Suppressor macrophage treated with lipopolysaccharide for 4 hours (primary cell): ENCODE measurements at regions not wholly inside any gene's neighbourhood (a gene's known extent, or its start where the extent isn't known, plus 50 kb on each side); places are given as distances from the start of the nearest gene placed in this dataset.

Source experiments
- DNase-seq: peaks from one replicate; pipeline ENCODE4 v3.0.0-alpha.2; 2020

- DNase-seq = no peak
Measured at GRCh38 chr12:59196989-59197388, 276.7 kb upstream of the LRIG3 start.

DNA sequence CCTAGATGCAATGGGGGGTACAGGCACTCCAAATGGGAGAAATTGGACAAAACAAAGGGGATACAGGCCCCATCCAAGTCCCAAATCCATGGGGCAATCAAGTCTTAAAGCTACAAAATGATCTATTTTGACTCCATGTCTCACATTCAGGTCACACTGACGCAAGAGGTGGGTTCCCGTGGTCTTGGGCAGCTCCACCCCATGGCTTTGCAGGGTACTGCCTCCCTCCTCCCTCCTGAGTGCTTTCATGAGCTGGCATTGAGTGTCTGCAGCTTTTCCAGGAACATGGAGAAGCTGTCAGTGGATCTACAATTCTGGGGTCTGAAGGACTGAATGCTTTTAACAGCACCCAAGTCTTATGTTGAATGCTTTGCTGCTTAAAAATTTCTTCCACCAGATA, 274.5 kb upstream of the LRIG3 start:
- no peak for DNase-seq

DNA sequence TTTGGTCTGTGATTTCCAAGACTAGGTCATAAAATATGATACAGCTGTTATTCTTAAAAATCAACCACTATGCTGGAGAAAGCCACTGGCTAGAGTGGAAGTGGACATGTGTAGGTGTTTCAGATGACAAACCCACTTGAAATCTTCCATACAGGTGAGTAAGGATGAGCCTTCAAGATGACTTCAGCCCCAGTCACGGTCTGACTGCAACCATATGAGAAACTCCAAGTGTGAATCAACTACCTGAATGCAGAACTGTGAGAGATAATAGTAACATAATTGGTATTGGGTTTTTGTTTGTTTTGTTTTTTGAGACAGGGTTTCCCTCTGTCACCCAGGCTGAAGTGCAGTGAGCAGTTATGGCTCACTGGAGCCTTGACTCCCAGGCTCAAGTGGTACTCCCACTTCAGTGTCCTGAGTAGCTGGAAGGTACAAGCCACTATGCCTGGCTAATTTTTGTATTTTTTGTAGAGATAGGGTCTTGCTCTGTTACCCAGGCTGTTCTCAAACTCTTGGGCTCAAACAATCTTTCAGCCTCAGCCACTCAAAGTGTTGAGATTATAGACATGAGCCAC, 273.3 kb upstream of the LRIG3 start:
- no peak for DNase-seq

- no peak for DNase-seq
Measured at GRCh38 chr12:59191372-59191771, 271.1 kb upstream of the LRIG3 start.

DNA sequence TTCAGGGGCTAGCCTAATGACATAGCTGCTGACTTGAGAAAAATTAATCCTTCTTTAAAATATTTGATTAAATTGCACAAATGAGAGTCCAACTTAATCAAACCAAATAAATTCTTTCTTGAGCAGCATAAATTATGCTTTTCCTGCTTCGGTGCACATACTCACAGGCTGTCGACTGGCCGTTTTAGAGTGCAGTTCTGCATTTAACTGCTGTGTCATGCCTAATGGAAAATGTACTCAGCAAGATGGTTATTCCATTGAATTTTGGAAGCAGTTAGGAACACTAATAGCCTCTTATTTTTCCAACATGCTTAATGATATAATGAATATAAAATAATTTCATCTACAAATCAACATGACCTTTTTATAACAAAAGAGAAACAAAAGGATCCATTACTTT, 266.1 kb upstream of the LRIG3 start:
- DNase-seq = no peak

- DNase-seq = no peak
Measured at GRCh38 chr12:59185295-59185694, 265.0 kb upstream of the LRIG3 start.

DNA sequence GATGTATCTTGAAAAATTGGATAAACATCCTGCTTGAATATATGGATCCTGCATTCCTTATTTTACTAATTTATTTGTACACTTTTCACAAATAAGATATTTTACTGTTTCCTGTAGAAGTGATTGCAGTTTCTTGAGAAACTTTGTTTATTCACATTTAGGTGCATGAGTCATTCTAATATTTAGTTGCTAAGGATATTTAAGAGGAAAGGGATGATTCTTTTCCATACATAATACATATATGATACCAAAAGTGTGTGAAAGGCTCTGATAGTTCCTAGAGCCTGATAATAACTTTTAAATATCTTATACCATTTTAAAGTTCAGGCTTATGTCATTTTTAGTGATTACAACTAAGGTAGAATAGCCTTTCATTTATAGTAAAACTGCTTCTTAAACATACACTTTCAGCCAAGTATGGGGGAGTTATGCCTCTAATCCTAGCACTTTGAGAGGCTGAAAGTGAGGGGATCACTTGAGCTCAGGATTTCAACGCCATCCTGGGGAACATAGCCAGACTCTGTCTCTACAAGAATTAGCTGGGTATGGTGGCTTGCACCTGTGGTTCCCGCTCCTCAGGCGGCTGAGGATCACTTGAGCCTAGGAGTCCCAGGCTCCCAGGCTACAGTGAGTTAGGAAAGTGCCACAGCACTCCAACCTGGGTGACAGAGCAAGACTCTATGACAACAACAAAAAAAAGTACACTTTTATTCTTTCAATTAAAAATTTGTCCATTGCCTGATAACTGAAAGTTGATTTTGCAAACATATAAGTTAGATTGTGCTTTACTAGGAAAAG, 262.6 kb upstream of the LRIG3 start:
- DNase-seq = no peak

DNA sequence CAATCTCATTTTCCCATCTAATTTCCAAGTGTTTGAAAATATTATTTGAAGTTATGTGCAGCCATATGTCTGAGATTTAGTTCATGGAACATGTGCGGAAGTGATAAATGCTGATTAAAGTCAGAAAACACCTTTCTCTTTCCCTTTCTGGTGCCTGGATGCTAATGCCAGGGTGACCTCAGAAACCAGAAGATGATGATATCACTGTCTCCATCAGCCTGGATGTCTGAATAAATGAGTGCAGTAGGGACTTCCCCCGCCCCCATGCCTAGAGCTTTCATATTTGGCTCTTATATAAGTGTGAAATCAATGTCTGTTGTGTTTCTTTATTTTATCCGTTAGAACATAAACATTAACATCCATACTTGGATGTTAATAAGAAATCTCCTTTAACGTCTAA, 261.9 kb upstream of the LRIG3 start:
- DNase-seq = peak; percentile 79

- DNase-seq = no peak
Measured at GRCh38 chr12:59181196-59181777, 261.0 kb upstream of the LRIG3 start.

DNA sequence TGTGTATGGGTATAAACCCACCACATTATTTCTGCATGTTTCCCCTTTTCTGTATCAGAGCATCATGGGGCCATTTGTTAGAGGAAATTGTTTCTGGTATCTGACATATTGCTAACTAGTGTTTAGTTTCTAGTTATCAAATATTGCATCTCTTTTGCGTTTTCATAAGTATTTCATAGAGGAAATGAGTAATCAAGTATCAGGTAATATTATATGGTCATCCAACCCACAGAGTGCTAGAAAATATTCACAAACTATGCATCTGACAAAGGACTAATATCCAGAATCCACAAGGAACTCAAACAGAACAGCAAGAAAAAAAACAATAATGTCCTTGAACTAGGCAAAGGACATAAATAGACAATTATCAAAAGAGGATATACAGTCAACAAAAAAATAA, 258.9 kb upstream of the LRIG3 start:
- no peak for DNase-seq

GRCh38 chr12:59173695-59174094, 253.4 kb upstream of the LRIG3 start:
- DNase-seq = no peak

- no peak for DNase-seq
Measured at GRCh38 chr12:59168647-59169046, 248.3 kb upstream of the LRIG3 start.

GRCh38 chr12:59166457-59166856, 246.2 kb upstream of the LRIG3 start:
- no peak for DNase-seq

DNA sequence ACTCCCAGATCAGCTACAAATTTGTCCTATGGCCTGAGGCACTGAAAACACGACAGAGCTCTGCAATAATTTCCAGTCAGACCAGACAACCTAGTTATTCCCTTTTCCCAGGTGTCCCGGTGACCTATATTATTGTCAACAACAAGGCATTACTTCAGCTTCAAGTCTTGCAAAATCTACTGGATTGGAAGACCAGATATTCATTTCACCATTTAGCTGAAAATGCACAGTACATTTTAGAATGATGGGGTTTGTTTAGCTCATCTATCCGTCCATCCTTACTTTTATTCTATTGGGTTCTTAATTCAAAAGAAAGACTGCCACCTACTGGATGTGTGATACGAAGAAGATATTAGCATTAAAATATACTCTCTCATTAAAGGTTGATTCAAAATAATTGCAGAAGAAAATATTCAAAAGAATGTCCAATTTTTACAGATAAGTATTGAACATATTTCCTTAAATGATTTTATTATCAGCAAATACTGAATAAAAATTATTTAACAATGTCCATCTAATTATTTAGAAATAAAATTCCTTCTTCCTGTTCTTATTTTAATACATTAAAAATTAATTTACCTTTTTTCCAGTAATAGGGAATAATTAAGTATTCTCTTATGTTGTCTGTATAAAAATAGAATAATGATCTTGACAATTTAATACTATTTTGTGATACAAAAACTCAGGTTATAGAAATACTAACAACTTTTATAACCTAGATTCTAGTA, 244.9 kb upstream of the LRIG3 start:
- peak; percentile 27 for DNase-seq

GRCh38 chr12:59164226-59164625, 243.9 kb upstream of the LRIG3 start:
- DNase-seq = no peak

GRCh38 chr12:59158681-59159080, 238.4 kb upstream of the LRIG3 start:
- DNase-seq = no peak

DNA sequence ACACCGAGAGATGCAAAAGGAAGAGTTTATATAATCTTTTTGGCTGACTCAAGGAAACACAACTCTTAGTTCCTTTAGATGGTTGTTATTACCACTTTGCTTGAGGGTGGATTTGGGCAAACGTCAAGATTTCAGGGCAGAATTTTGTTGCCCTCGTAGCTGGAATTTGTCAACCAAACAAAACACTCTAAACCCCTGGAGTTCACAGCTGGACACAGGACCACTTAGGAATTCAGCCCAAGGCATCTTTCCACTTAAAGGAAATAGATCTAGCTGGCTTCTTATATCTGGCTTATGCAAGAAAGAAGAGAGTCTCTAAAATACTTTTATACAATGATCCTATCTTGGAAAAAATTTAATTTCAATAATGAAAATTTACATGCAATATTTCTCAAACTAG, 237.8 kb upstream of the LRIG3 start:
- DNase-seq = no peak

DNA sequence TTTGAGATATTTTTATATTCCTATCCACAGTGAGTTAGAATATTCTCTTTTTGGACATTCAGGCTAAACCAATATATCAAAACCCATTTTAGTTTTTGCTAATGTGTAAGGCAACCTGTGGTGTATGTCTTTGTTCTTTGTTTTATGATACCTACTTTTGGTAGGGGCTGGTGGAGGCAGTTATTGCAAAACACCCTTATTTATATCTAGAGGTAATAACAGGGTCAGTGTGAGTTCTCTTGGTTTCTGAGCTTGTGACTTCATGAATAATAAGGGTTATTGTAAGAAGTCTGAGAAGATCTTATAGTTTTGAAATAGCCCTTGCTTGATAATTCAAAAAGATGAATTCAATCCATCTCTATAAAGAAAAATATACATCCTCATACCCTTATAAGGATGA, 235.1 kb upstream of the LRIG3 start:
- no peak for DNase-seq

- DNase-seq = no peak
Measured at GRCh38 chr12:59151243-59151642, 230.9 kb upstream of the LRIG3 start.

- DNase-seq = peak; percentile 75
Measured at GRCh38 chr12:59149995-59150642, 229.8 kb upstream of the LRIG3 start.

GRCh38 chr12:59147791-59148190, 227.5 kb upstream of the LRIG3 start:
- no peak for DNase-seq

- no peak for DNase-seq
Measured at GRCh38 chr12:59142183-59142790, 222.0 kb upstream of the LRIG3 start.

DNA sequence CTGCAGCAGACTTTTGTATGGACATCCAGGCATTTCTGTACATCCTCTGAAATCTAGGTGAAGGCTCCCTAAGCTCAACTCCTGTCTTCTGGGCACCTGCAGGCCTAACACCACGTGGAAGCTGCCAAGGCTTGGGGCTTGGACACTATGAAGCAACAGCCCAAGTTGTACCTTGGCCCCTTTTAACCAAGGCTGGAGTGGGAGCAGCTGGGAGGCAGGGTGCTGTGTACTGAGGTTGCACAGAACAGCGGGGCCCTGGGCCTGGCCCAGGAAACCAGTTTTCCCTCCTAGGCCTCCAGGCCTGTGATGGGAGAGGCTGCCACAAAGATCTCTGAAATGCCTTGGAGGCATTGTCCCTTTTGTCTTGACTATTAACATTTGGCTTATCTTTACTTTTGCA, 214.4 kb upstream of the LRIG3 start:
- no peak for DNase-seq
